RCC 7860 (cell line): ENCODE measurements at regions not wholly inside any gene's neighbourhood (a gene's known extent, or its start where the extent isn't known, plus 50 kb on each side); places are given as distances from the start of the nearest gene placed in this dataset.
A peak's percentile ranks its signal among the peaks of the same experiment; 100 is the strongest.
"Not testable (repeated sequence)": the region's sequence is repeated elsewhere in the genome, so short reads cannot be mapped to it uniquely, and the experiment has no call there.

Experiments used
- DNase-seq: peaks from one replicate; pipeline ENCODE4 v3.0.0-alpha.2; 2015; ENCODE audit warnings: low spot score
- FAIRE-seq: peaks from 2 replicates; lab custom pipeline; 2012; peaks lifted over from hg19 to GRCh38; lab: Jason Lieb, UNC

DNA sequence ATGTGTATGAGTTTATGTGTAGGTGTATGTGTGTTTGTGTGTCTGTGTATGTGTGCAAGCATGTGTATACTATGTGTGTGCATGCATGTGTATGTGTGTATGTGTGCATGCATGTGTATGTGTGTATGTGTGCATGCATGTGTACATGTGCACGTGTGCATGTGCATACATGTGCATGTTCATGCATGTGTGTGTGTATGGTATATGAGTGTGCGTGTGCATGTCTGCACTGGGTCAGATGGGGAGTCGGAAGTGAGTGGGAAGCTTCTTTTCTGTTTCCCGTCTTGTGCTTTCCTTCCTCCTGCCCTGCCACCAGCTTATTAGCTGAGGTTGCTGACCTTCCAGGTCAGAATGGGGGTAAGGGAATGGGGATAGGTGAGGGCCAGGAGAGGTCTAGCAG lies 174.7 kb downstream of the MAP2K4 start:
- DNase-seq (no peak), FAIRE-seq (no peak)

DNA sequence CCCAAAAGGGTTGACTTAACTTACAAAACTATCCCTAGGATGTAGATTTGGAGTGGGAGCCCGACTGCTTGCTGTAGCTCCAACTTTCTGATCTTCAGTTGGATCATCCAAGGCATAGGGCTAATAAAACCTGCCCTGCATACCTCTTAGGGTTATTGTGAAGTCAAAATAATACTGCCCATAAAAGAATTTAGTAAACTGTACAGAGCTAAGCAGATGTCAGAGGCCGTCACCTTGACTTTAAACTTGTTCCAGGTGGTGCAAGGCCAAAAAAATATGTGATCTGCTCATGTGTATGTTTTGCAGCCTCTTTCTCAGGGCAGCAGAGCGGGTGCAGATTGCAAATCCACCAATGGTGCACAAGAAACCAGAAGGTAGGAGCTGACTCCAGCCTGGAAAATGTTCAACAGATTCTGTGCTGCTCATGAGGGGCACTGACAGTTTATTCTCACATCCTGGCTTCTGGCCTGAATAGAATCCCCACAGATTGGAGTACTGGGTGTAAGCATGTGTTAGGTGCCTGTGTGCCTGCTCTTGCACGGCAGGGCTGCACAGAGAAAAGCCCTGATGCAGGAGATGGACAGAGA lies 180.7 kb downstream of the MAP2K4 start:
- FAIRE-seq (no peak), DNase-seq (no peak)

DNA sequence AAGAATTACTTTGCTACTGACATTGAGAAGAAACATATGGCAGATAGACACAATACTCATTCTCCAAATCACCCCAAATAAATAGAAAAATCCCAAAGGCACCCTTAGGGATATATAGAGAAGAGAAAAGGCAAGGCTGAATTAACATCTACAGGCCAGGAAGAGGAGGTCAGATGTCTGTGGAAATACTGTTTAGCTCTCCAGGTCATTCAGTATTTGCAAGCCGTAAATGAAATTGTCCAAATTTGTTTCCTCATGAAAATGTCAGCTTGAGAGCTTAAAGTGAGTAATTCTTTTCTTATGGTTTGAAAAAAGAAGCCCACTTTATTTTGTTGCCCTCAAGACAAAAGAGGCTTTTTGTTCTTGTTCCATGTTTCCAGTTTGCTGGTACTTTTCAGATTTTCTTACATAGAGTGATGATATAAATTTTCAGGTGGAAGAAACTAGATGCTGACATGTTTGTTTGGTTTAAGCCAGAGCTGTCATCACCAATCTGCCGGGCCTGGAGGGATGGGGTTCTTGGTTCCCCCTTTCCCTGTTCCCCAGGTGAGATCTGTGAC lies 189.0 kb downstream of the MAP2K4 start:
- no peak for DNase-seq
- FAIRE-seq, result no peak

DNA sequence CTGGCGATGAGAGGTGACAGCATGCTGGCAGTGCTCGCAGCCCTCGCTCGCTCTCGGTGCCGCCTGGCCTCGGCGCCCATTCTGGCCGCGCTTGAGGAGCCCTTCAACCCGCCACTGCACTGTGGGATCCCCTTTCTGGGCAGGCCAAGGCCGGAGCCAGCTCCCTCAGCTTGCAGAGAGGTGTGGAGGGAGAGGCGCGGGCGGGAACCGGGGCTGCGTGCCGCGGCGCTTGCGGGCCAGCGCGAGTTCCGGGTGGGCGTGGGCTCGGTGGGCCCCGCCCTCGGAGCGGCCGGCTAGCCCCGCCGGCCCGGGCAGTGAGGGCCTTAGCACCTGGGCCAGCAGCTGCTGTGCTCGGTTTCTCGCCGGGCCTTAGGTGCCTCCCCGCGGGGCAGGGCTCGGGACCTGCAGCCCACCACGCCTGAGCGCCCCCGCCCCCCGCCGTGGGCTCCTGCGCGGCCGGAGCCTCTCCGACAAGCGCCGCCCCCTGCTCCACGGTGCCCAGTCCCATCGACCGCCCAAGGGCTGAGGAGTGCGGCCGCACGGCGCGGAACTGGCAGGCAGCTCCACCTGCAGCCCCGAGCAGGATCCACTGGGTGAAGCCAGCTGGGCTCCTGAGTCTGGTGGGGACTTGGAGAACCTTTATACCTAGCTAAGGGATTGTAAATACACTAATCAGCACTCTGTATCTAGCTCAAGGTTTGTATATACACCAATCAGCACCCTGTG lies 200.2 kb downstream of the MAP2K4 start:
- FAIRE-seq, DNase-seq: not testable (repeated sequence)

DNA sequence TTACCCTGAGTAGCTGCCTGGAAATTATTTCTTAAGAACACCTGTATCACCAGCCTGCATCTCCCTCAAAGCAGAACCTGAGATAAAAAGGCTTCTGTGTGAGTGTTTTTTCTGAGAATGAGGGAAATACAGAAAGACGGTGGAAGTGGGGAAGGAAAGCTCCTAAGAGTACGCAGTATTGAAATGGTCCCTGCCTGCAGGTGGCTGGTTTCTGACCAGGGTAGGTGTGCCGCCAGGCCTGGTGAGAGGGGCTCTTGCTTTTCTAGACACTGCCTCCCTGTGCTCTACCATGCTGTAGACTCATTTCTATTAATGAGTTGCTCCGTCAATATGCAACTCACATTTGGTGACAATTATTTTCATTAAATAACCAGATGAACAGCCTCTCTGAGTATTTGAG lies 201.7 kb downstream of the MAP2K4 start:
- FAIRE-seq (no peak), DNase-seq (no peak)

DNA sequence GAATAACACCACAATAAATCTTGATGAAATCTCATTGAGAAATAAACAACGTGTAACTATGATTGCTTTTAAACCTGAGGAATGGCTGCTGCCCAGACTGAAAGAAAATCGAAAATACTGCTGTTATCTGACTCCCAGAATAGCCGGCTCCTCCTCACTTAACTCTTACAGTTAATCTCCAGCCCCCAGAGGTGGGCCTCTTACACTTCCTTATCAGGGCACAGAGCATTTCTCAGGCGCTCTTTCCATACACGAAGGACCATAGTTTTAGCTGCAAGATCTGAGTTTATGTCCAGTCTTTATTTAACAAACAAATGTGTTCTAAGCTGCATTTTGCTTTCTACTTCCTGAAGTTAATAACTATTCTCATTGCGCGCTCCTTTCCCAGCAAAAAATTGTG lies 206.9 kb downstream of the MAP2K4 start:
- no peak for FAIRE-seq

DNA sequence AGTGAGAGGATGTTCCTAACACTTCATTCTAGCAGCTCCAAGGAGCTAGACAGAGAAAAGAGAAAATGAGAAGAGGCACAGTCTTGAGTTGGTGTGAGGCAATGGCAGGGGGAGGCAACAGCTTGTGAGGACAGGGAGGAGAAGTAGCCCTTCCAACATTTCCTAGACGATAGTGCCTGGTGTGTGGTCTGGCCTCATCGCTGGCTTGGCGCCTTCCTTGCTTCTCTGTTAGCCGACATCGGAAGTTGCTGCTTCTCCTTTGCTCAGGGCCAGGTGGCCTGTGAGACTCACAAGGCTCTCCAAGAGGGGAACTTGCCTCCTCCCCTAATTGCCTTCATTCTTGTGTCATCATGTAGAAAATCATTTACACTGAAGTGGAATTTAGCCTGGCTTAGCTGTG lies 208.7 kb downstream of the MAP2K4 start:
- DNase-seq, result no peak
- FAIRE-seq, result no peak

More for the DNA sequence above, 206.9 kb downstream of the MAP2K4 start:
- DNase-seq, result no peak

DNA sequence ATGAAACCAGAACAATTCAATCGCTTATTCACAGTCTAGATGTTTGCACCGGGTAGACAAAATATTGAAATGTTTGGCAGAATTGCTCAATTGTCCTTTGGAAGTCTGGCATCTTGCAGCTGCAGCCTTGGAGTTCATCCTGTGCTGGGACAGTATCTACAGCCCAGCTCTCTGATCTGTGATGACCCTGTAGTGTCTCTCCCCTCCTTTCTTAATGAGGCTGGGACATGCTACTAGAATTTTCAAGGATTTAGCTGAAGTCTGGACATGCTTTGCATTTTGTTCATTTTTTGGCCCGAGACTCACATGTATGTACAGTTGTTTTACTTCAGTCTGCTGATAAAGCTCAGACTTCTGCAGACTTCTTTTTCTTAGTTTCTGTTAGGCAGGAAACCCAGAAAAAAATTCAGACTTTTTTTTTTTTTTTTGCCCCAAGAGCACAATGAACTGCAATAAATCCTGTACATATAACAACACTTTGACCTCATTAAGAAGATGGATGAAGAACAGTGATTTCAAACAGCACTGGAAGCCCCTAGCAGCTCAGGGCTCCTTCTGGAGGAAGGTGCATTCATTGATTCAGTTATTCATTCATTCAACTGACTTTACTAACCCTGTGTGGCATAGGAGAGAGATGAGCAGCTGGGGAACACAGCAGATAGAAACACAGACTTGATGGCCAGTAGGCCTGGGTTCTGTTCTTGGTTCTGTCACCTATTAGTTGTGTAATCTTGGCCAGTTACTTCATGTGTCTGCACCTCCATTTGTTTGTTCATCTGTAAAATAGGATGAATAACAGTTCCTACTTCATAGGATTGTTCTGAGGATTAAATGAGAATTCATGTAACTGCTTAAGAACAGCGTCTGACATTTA lies 210.0 kb downstream of the MAP2K4 start:
- DNase-seq (no peak), FAIRE-seq (no peak)

DNA sequence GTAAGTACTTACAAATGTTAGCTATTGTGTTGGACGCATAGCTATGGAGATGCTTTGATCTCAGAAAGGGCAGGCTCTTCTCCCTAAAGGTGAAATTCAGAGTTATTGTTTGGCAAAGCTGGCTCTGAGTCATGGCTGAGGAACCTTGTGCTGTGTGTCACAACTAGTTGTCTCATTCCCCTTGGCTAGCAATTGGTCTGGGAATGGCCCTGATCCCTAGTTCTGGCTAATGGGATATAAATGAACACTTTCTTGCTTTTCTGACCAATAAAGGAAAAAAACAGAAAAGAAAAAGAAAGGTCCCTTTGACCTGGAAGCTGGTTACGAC lies 210.6 kb downstream of the MAP2K4 start:
- FAIRE-seq, result no peak
- DNase-seq, result no peak

DNA sequence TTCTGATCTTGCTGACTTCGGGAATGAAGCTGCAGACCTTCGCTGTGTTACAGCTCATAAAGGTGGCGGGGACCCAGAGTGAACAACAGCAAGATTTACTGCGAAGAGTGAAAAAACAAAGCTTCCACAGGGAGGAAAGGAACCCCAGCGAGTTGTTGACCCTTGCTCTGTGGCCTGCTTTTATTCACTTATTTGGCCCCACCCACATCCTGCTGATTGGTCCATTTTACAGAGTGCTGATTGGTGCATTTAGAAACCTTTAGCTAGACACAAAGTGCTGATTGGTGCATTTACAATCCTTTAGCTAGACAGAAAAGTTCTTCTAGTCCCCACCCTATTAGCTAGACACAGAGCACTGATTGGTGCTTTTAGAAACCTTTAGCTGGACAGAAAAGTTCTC lies 218.3 kb downstream of the MAP2K4 start:
- not testable (repeated sequence) for FAIRE-seq, DNase-seq

DNA sequence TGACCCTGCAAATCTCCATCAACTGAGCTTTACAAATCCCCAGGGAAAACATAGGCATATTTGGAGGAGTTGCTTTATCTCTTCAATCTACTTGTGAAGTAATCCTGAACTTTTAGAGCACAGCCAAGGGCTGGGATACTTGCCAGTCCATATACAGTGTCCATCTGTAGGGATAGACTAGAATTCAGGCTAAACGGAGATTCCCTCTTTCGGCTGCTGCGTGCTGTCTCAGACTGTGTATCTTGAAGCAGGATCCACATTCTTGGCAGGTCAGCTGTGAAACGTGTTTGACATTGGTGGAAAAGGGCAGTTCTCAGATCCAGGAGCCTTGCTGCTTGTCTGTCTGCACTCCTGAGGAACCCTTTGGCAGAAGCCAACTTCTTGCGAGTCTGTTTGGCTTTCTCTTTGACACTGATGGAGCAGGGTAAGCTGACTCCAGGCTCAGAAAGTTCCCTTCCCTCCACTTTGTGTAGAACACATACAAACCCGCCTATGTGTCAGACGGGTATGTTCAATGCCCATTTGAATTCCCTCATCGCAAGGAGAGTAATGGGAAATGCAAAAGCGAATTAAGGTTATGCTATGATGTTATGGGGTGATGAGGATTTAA lies 221.8 kb downstream of the MAP2K4 start:
- no peak for DNase-seq
- FAIRE-seq, result no peak

DNA sequence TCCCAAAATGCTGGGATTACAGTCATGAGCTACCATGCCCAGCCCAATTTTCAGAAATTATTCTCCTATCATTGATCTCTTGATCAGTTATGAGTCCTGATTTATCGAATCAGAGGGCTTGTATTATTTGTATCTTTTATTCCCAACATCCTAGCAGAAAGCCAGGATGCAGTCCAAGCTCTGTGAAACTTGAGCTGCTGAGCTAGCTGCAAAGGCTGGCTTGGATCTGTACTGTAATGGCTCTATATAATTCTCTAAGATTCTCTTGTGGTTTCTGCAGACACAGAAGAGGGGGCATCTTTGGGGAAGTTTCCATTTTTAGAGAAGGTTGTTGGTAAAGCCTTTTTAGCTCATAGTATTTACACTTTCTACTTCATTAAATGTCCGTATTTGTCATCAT lies 227.1 kb downstream of the MAP2K4 start:
- FAIRE-seq, result no peak
- no peak for DNase-seq

DNA sequence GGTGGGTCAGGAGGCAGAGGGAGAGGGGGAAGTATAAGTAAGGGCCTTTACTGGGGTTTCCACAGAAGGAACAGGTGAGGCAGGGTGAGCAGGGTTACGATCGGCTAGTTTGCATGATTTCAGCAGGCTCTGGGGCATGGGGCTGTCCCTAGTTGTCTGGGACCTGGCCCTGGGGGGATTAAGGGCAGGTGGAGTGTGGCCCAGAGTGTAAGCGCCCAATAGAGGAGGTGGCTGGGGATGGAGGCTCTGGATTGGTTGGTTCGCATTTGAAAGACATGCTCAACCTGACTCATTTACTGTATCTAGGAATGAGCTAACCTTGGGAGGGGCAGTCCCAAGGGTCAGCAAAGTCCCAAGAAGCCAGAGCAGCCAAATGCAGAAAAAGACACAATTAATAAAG lies 230.3 kb downstream of the MAP2K4 start:
- DNase-seq (no peak), FAIRE-seq (no peak)

DNA sequence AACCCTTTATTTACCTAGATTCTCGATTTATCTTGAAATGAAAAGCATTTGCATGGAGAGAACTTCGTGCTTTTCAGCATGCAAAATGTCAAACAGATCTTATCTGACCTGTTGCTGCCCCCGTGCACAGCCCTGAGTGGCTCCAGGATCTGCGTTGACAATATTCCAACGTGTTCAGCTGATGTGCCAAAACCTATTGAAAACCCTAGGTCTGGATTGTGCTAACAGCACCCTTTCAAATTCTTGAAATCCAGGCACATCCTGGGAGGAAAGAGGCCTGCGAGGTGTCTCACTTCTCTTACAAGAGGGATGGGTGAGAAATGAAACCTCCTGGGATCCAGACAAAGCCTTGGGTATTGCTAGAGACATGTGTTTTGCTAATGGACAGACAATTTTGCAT lies 231.8 kb downstream of the MAP2K4 start:
- no peak for DNase-seq
- FAIRE-seq, result no peak

DNA sequence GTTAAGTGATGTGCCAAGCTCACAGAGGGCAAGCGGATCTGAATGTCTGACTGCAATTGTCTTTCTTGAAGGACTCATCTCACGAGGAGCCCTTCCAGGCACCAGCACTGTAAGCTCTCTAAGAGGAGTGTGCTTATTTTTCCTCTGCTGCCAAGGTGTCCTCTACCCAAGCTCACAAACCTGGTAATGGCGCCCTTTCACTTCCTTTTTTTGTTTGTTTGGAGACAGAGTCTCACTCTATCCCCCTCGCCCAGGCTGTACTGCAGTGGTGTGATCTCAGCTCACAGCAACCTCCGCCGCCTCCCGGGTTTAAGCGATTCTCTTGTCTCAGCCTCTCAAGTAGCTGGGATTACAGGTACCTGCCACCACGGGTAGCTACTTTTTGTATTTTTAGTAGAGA lies 233.8 kb downstream of the MAP2K4 start:
- FAIRE-seq, result no peak
- DNase-seq, result no peak

DNA sequence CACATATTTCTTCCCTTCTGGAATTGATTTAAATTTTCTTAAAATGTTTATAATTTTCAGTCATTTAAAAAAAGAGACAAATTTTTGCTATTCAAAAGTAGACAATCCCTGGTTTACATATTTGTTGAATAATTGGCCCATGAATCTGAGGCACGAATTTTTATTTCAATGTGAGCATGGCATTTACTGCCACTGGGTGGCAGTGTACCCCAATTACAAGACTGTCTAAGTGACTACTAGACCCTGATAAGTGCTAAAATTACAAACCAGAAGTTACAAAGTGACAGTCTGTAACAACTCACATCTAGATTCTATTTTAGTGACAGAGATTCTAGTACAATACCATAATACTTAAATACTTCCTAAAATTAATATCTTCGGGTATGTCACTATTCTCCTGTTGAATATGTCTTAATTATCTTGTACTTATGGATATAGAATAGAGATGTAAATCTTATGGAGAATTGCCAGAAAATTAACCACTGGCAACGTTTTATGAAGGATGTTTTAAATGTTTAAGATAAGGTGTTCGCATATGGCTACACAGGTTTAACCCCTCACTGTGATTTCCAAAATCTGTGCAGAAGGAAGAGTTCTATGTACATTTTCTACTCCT lies 235.8 kb downstream of the MAP2K4 start:
- DNase-seq (peak; percentile 24), FAIRE-seq (peak; percentile 46)

DNA sequence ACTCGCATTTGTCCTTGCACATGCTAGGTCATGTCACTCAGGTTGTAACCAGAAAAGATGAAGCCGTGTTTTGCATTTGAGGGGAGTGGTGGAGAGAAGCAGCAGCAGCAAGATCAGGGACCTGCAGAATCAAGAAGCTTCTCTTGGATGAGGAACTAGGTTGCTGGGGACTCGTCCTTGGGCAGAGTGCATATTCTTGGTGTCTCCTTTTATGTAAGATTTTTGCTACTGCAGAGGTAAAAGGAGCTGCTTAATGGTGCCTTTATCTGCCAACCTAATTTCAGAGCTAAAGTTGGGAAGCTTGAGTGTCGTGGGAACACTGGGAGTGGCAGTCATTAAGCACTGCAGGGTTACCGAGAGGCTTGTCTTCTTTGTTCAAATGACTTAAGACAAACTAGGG lies 236.5 kb downstream of the MAP2K4 start:
- FAIRE-seq (no peak), DNase-seq (no peak)

DNA sequence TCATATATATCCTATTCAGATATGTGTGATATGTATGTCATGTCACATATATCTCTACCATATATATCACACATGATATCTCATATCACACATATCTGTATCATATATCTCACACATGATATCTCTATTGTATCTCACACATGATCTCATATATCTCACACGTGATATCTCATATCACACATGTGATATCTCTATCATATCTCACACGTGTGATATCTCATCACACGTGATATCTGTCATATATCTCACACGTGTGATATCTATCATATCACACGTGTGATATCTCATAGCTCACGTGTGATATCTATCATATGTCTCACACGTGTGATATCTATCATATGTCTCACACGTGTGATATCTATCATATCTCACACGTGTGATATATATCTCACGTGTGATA lies 240.7 kb downstream of the MAP2K4 start:
- DNase-seq (no peak), FAIRE-seq (no peak)

DNA sequence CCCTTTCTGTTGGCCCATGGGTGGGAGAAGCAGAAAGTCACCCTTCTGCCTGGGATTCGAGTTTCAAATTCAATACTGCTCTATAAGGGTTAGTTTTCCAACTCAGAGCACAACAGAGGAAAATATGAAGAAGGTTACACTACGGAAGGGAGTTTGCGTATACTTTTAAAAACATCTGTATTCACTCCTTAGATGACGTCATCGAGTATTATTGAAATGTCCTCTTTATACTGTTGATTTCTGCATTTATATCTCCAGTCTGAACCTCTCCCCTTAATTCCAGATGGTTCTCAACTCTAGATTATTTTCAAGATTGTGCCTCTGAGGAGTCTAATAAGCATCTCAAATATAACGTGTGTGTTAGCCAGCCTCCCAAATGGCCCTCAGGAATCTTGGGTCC lies 249.1 kb downstream of the MAP2K4 start:
- FAIRE-seq, result no peak
- DNase-seq, result no peak

DNA sequence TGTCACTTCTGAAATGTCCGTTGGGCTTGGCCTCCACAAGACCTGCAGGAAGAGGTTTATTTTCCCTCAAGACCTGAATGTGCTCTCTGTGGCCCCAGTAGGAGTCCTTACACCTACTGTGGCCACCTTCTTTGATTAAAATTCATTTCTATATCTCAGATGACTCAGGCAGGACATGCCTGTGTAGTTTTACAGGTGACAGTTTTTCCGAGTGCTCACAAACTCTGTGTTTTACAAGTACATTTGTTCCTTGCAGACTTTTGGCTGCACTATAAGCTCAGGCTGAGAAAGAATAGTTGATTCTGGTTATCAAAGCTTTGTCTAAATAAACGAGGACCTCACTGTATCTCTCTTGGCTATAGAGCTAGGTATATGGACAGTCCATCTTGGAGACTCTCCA lies 257.1 kb downstream of the MAP2K4 start:
- FAIRE-seq, result no peak
- DNase-seq, result no peak

DNA sequence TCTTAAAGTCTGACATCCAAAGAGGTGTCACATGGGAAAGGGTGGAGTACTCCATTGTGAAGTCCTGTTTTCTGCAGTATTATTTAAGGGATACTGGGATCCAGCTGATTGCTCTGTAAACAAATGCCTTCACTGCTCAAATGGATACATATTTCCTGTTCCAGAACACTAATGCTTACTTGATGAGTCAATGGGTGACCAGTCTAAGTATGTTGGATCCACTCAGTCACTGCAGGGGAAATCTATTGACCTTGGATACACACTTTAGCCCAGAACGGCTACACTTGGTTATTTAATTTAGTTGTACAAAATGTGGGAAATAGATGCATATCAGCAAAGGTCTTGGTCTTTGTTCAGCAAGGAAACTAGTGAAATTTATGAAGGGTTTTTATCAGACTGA lies 261.4 kb downstream of the MAP2K4 start:
- no peak for FAIRE-seq
- no peak for DNase-seq
